Stromal cell of bone marrow (primary cell): ENCODE measurements at regions not wholly inside any gene's neighbourhood (a gene's known extent, or its start where the extent isn't known, plus 50 kb on each side); places are given as distances from the start of the nearest gene placed in this dataset.
A peak's percentile ranks its signal among the peaks of the same experiment; 100 is the strongest.
"Not testable (repeated sequence)": the region's sequence is repeated elsewhere in the genome, so short reads cannot be mapped to it uniquely, and the experiment has no call there.

ENCODE experiments used
- DNase-seq: peaks from one replicate; pipeline ENCODE4 v3.0.0-alpha.2; 2012; ENCODE audit warnings: low read depth

- no peak for DNase-seq
Observed at GRCh38 chrX:148080593-148080992, 99.5 kb downstream of the FMR1NB start.

GRCh38 chrX:148084611-148085010 is 103.5 kb downstream of the FMR1NB start:
- no peak for DNase-seq

GRCh38 chrX:148120151-148120550 is 139.0 kb downstream of the FMR1NB start:
- DNase-seq, result no peak

- DNase-seq, result no peak
Observed at GRCh38 chrX:148120999-148121623, 140.0 kb downstream of the FMR1NB start.

- DNase-seq, result not testable (repeated sequence)
Observed at GRCh38 chrX:148128872-148129505, 147.9 kb downstream of the FMR1NB start.

GRCh38 chrX:148133105-148133725 is 152.1 kb downstream of the FMR1NB start:
- DNase-seq, result no peak

- no peak for DNase-seq
Observed at GRCh38 chrX:148134578-148134977, 153.4 kb downstream of the FMR1NB start.

- peak; percentile 26 for DNase-seq
Observed at GRCh38 chrX:148135738-148136137, 154.6 kb downstream of the FMR1NB start.

- no peak for DNase-seq
Observed at GRCh38 chrX:148146121-148146520, 165.0 kb downstream of the FMR1NB start.

GRCh38 chrX:148156986-148157385 is 175.8 kb downstream of the FMR1NB start:
- DNase-seq, result no peak

- DNase-seq, result no peak
Observed at GRCh38 chrX:148159796-148160195, 178.7 kb downstream of the FMR1NB start.

GRCh38 chrX:148161701-148162100 is 180.6 kb downstream of the FMR1NB start:
- no peak for DNase-seq

- no peak for DNase-seq
Observed at GRCh38 chrX:148185631-148186030, 204.5 kb downstream of the FMR1NB start.

GRCh38 chrX:148192547-148192946 is 211.4 kb downstream of the FMR1NB start:
- DNase-seq, result no peak

GRCh38 chrX:148193759-148194158 is 212.6 kb downstream of the FMR1NB start:
- DNase-seq, result no peak

GRCh38 chrX:148203531-148203930 is 222.4 kb downstream of the FMR1NB start:
- no peak for DNase-seq

- no peak for DNase-seq
Observed at GRCh38 chrX:148204195-148204594, 223.1 kb downstream of the FMR1NB start.

GRCh38 chrX:148214786-148215185 is 233.6 kb downstream of the FMR1NB start:
- no peak for DNase-seq

GRCh38 chrX:148215726-148216125 is 234.6 kb downstream of the FMR1NB start:
- DNase-seq, result no peak

- DNase-seq, result no peak
Observed at GRCh38 chrX:148223361-148223760, 242.2 kb downstream of the FMR1NB start.

GRCh38 chrX:148228521-148228920 is 247.4 kb downstream of the FMR1NB start:
- DNase-seq, result no peak

- DNase-seq, result no peak
Observed at GRCh38 chrX:148229801-148230303, 248.7 kb downstream of the FMR1NB start.

GRCh38 chrX:148259990-148260389 is 240.4 kb upstream of the AFF2 start:
- no peak for DNase-seq
